ENCODE measurements at regions not wholly inside any gene's neighbourhood (a gene's known extent, or its start where the extent isn't known, plus 50 kb on each side); places are given as distances from the start of the nearest gene placed in this dataset.
A peak's percentile ranks its signal among the peaks of the same experiment; 100 is the strongest.

GRCh38 chr4:19915276-19915675 is 336.4 kb upstream of the SLIT2 start:
- DNase-seq (ENCODE audit: low read depth) = no peak

GRCh38 chr4:19913650-19914049 is 338.1 kb upstream of the SLIT2 start:
- DNase-seq (ENCODE audit: low read depth) = no peak

- DNase-seq (ENCODE audit: low read depth) = no peak
Observed at GRCh38 chr4:19910861-19911525, 340.7 kb upstream of the SLIT2 start.

GRCh38 chr4:19905024-19905423 is 346.7 kb upstream of the SLIT2 start:
- DNase-seq (ENCODE audit: low read depth) = no peak

GRCh38 chr4:19888587-19888986 is 363.1 kb upstream of the SLIT2 start:
- no peak for DNase-seq (ENCODE audit: low read depth)

GRCh38 chr4:19883841-19884240 is 367.9 kb upstream of the SLIT2 start:
- no peak for DNase-seq (ENCODE audit: low read depth)

- peak; percentile 25 for DNase-seq (ENCODE audit: low read depth)
Observed at GRCh38 chr4:19880206-19880605, 371.5 kb upstream of the SLIT2 start.

GRCh38 chr4:19879330-19879729 is 372.4 kb upstream of the SLIT2 start:
- no peak for DNase-seq (ENCODE audit: low read depth)

- DNase-seq (ENCODE audit: low read depth) = no peak
Observed at GRCh38 chr4:19857991-19858390, 393.7 kb upstream of the SLIT2 start.

- peak; percentile 1 for DNase-seq (ENCODE audit: low read depth)
Observed at GRCh38 chr4:19857380-19857779, 394.3 kb upstream of the SLIT2 start.

- no peak for DNase-seq (ENCODE audit: low read depth)
Observed at GRCh38 chr4:19850909-19851308, 400.8 kb upstream of the SLIT2 start.

GRCh38 chr4:19844446-19844845 is 407.3 kb upstream of the SLIT2 start:
- peak; percentile 42 for DNase-seq (ENCODE audit: low read depth)

- no peak for DNase-seq (ENCODE audit: low read depth)
Observed at GRCh38 chr4:19842471-19842870, 409.2 kb upstream of the SLIT2 start.

GRCh38 chr4:19838858-19839257 is 412.8 kb upstream of the SLIT2 start:
- DNase-seq (ENCODE audit: low read depth) = no peak

GRCh38 chr4:19835429-19835828 is 416.3 kb upstream of the SLIT2 start:
- no peak for DNase-seq (ENCODE audit: low read depth)

- DNase-seq (ENCODE audit: low read depth) = no peak
Observed at GRCh38 chr4:19832411-19832810, 419.3 kb upstream of the SLIT2 start.

- no peak for DNase-seq (ENCODE audit: low read depth)
Observed at GRCh38 chr4:19831644-19832285, 419.9 kb upstream of the SLIT2 start.

GRCh38 chr4:19829101-19829500 is 422.6 kb upstream of the SLIT2 start:
- DNase-seq (ENCODE audit: low read depth) = no peak

- no peak for DNase-seq (ENCODE audit: low read depth)
Observed at GRCh38 chr4:19823781-19824180, 427.9 kb upstream of the SLIT2 start.

- DNase-seq (ENCODE audit: low read depth) = no peak
Observed at GRCh38 chr4:19819737-19820136, 432.0 kb upstream of the SLIT2 start.

- DNase-seq (ENCODE audit: low read depth) = no peak
Observed at GRCh38 chr4:19809989-19810388, 441.7 kb upstream of the SLIT2 start.

- DNase-seq (ENCODE audit: low read depth) = peak; percentile 13
Observed at GRCh38 chr4:19807505-19807904, 444.2 kb upstream of the SLIT2 start.

GRCh38 chr4:19806865-19807264 is 444.8 kb upstream of the SLIT2 start:
- DNase-seq (ENCODE audit: low read depth) = no peak

Data from myocyte (in vitro differentiated cells).